ENCODE measurements at regions not wholly inside any gene's neighbourhood (a gene's known extent, or its start where the extent isn't known, plus 50 kb on each side); places are given as distances from the start of the nearest gene placed in this dataset.

DNA sequence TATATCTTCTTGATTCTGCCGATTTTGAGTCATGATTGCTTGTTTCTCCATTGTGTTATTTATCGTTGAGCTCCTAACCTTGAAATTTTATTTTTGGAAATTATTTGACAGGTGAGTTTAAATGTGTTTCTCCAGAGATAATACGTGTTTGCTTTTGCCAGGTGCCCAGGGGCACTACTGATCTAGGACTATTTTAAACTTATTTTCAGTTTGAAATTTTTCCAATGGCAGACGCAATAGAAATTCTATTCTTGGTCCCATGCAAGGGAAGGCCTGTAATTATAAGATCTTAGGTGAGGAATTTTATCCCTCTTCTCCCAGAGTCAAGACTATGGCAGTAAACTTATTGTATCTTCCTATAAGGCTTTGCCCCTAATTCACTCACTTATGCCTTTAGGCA lies 252.8 kb downstream of the AEBP2 start:
- Histone ChIP-seq H3K27ac (ENCODE audit: low read depth, low read length, poor library complexity, severe bottlenecking) (no peak overlapping the region), H3K4me2 (ENCODE audit: low read length) (no peak overlapping the region), H4K20me1 (ENCODE audit: insufficient read depth, low read length) (no peaks in the 10 kb centered on the region), H3K4me1 (ENCODE audit: insufficient read depth, low read length, poor library complexity, severe bottlenecking) (no peaks in the 10 kb centered on the region), H3K36me3 (ENCODE audit: insufficient read depth, low read length) (no peaks in the 10 kb centered on the region), H3K4me3 (ENCODE audit: low read depth, low read length, poor library complexity, severe bottlenecking) (no peak overlapping the region), H3K9me2 (ENCODE audit: insufficient read depth, low read length) (no peaks in the 10 kb centered on the region), H2AFZ (ENCODE audit: low read length) (no peak overlapping the region), H3K79me2 (ENCODE audit: insufficient read depth, low read depth, low read length) (no peaks in the 10 kb centered on the region), H3K9me3 (ENCODE audit: low read length) (no peaks in the 10 kb centered on the region)
- DNase-seq (ENCODE audit: low spot score), result no peak
- BruUV-seq (replicated peaks), result no TSS peak
- ChIA-PET POLR2A (no interaction called here), CTCF (ENCODE audit: unreplicated experiment) (no interaction called here)
- intact Hi-C loops (cut with micrococcal nuclease; ENCODE audit: unreplicated experiment), result no loop called here
- no peak for TF ChIP-seq EZH2phosphoT487 (IDR thresholded peaks at IDR 0.05; ENCODE audit: borderline replicate concordance, low read depth, low read length)
- TF ChIP-seq, protein P1, sequence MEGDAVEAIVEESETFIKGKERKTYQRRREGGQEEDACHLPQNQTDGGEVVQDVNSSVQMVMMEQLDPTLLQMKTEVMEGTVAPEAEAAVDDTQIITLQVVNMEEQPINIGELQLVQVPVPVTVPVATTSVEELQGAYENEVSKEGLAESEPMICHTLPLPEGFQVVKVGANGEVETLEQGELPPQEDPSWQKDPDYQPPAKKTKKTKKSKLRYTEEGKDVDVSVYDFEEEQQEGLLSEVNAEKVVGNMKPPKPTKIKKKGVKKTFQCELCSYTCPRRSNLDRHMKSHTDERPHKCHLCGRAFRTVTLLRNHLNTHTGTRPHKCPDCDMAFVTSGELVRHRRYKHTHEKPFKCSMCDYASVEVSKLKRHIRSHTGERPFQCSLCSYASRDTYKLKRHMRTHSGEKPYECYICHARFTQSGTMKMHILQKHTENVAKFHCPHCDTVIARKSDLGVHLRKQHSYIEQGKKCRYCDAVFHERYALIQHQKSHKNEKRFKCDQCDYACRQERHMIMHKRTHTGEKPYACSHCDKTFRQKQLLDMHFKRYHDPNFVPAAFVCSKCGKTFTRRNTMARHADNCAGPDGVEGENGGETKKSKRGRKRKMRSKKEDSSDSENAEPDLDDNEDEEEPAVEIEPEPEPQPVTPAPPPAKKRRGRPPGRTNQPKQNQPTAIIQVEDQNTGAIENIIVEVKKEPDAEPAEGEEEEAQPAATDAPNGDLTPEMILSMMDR (conservative IDR thresholded peaks at IDR 0.05; ENCODE audit: low read length), result no peak

DNA sequence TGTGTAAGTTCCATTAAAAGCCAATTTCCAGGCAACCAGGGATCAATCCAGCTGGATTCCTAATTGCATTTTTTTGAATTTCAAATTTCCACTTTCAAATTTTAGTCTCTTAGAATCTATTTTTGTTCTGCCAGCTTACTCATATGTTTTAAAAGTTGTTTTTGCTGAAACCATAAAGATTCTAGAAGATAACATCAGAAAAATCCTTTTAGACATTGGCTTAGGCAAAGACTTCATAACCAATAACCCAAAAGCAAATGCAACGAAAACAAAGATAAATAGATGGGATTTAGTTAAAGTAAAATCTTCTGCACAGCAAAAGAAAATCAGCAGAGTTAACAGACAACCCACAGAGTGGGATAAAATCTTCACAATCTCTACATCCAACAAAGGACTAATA lies 253.3 kb downstream of the AEBP2 start:
- Histone ChIP-seq H3K9me3 (ENCODE audit: low read length) (no peaks in the 10 kb centered on the region), H3K9me2 (ENCODE audit: insufficient read depth, low read length) (no peaks in the 10 kb centered on the region), H2AFZ (ENCODE audit: low read length) (no peak overlapping the region), H3K4me1 (ENCODE audit: insufficient read depth, low read length, poor library complexity, severe bottlenecking) (no peaks in the 10 kb centered on the region), H3K4me3 (ENCODE audit: low read depth, low read length, poor library complexity, severe bottlenecking) (no peak overlapping the region), H3K79me2 (ENCODE audit: insufficient read depth, low read depth, low read length) (no peaks in the 10 kb centered on the region), H3K4me2 (ENCODE audit: low read length) (no peak overlapping the region), H4K20me1 (ENCODE audit: insufficient read depth, low read length) (no peaks in the 10 kb centered on the region), H3K36me3 (ENCODE audit: insufficient read depth, low read length) (no peaks in the 10 kb centered on the region), H3K27ac (ENCODE audit: low read depth, low read length, poor library complexity, severe bottlenecking) (no peak overlapping the region)
- CTCF ChIA-PET (ENCODE audit: unreplicated experiment), result no interaction called here
- TF ChIP-seq EZH2phosphoT487 (IDR thresholded peaks at IDR 0.05; ENCODE audit: borderline replicate concordance, low read depth, low read length), result no peak
- TF ChIP-seq, protein P1 (conservative IDR thresholded peaks at IDR 0.05; ENCODE audit: low read length), result no peak
- POLR2A ChIA-PET, result interaction anchor here (0.7 kb wide), 1 partner anchor 502 kb away, joined by 3 read pairs; no protein-coding TSS in a partner anchor
- BruUV-seq (replicated peaks), result no TSS peak
- intact Hi-C loops (cut with micrococcal nuclease; ENCODE audit: unreplicated experiment), result no loop called here
- no peak for DNase-seq (ENCODE audit: low spot score)

DNA sequence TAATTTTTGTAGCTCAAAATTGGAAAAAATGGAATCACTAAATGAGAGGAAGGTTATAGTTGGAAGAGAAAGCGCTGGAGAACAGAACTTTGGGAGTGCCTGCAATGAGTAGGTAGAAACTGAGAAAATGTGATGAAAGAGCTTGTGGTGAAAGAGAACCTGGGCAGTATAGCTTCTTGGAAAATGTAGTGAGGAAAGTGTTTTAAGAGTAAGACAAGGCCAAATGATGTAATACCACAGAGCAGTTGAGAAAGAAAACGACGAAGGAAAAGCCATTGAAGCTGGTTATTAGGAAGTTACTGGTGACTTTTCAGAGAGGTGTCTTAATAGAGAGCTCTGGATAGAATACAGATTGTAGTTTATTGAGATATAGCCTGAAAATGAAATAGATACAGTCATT lies 255.3 kb downstream of the AEBP2 start:
- no peak for TF ChIP-seq EZH2phosphoT487 (IDR thresholded peaks at IDR 0.05; ENCODE audit: borderline replicate concordance, low read depth, low read length)
- TF ChIP-seq, protein P1 (conservative IDR thresholded peaks at IDR 0.05; ENCODE audit: low read length), result no peak
- no TSS peak for BruUV-seq (replicated peaks)
- no peaks in the 10 kb centered on the region for H3K9me2 ChIP-seq (ENCODE audit: insufficient read depth, low read length)
- no peaks in the 10 kb centered on the region for H3K4me1 ChIP-seq (ENCODE audit: insufficient read depth, low read length, poor library complexity, severe bottlenecking)
- intact Hi-C loops (cut with micrococcal nuclease; ENCODE audit: unreplicated experiment), result no loop called here
- CTCF ChIA-PET (ENCODE audit: unreplicated experiment), result no interaction called here
- H4K20me1 ChIP-seq (ENCODE audit: insufficient read depth, low read length), result no peaks in the 10 kb centered on the region
- H3K4me2 ChIP-seq (ENCODE audit: low read length), result no peak overlapping the region
- no peak overlapping the region for H2AFZ ChIP-seq (ENCODE audit: low read length)
- POLR2A ChIA-PET, result interaction anchor here (0.6 to 0.7 kb wide), 2 partner anchors 17 kb away, joined by 3 to 4 read pairs; no protein-coding TSS in a partner anchor
- H3K36me3 ChIP-seq (ENCODE audit: insufficient read depth, low read length), result no peaks in the 10 kb centered on the region
- no peak overlapping the region for H3K4me3 ChIP-seq (ENCODE audit: low read depth, low read length, poor library complexity, severe bottlenecking)
- H3K9me3 ChIP-seq (ENCODE audit: low read length), result no peaks in the 10 kb centered on the region
- H3K27ac ChIP-seq (ENCODE audit: low read depth, low read length, poor library complexity, severe bottlenecking), result no peak overlapping the region
- no peaks in the 10 kb centered on the region for H3K79me2 ChIP-seq (ENCODE audit: insufficient read depth, low read depth, low read length)
- DNase-seq (ENCODE audit: low spot score), result no peak
